Caco-2 (cell line): ENCODE measurements at regions not wholly inside any gene's neighbourhood (a gene's known extent, or its start where the extent isn't known, plus 50 kb on each side); places are given as distances from the start of the nearest gene placed in this dataset.

ENCODE experiments used
- BruUV-seq: library from RNA; stranded (reverse); fragments of 400-500 nt; replicated peaks from 2 replicates; lab custom pipeline; 2021; lab: Mats Ljungman, UMichigan
- CTCF ChIA-PET: fragments of 300-600 bp; sonication (Branson Sonifier 250); formaldehyde crosslinking; loops from one replicate; lab custom pipeline; 2022; ENCODE audit warnings: antibody characterized with exemption; lab: Charles Lee
- POLR2A ChIA-PET: fragments of 300-600 bp; sonication (Branson Sonifier 250); formaldehyde crosslinking; loops from one replicate; lab custom pipeline; 2022; ENCODE audit warnings: antibody characterized with exemption; lab: Charles Lee
- DNase-seq, 2 experiments: peaks; one replicate each; pipeline versions ENCODE4 v3.0.0 to v3.0.0-alpha.2; 2020 to 2022
- H3K27me3 ChIP-seq: replicated peaks from 2 replicates; pipeline ENCODE4 v1.6.0; 2011; ENCODE audit warnings: low read length; ENCODE audit not compliant: control insufficient read depth, insufficient read depth
- H3K36me3 ChIP-seq: 2 replicates; pipeline ENCODE4 v1.5.1; 2011; ENCODE audit warnings: low read length; ENCODE audit not compliant: control insufficient read depth, insufficient read depth
- H3K4me1 ChIP-seq: fragments of 250-450 bp; sonication (Bioruptor Pico); 2 replicates; pipeline ENCODE4 v1.5.1; 2020; ENCODE audit warnings: mild to moderate bottlenecking
- H3K4me3 ChIP-seq: 2 replicates; pipeline ENCODE4 v1.5.1; 2011; ENCODE audit warnings: low read depth, mild to moderate bottlenecking, control low read depth, low read length
- H3K9me3 ChIP-seq: fragments of 250-450 bp; sonication (Bioruptor Pico); 2 replicates; pipeline ENCODE4 v1.5.1; 2020; ENCODE audit warnings: mild to moderate bottlenecking, moderate library complexity
- H3K27ac Mint-ChIP-seq: one replicate; pipeline ENCODE4 v1.8.0; 2022; ENCODE audit warnings: mixed read lengths; ENCODE audit not compliant: unreplicated experiment
- H3K27me3 Mint-ChIP-seq: one replicate; pipeline ENCODE4 v1.8.0; 2022; ENCODE audit warnings: mixed read lengths; ENCODE audit not compliant: insufficient read depth, unreplicated experiment
- H3K36me3 Mint-ChIP-seq: one replicate; pipeline ENCODE4 v1.8.0; 2022; ENCODE audit warnings: mild to moderate bottlenecking, mixed read lengths; ENCODE audit not compliant: insufficient read depth, unreplicated experiment
- H3K4me1 Mint-ChIP-seq: one replicate; pipeline ENCODE4 v1.8.0; 2022; ENCODE audit warnings: low read depth, mixed read lengths; ENCODE audit not compliant: unreplicated experiment
- H3K4me3 Mint-ChIP-seq: one replicate; pipeline ENCODE4 v1.8.0; 2022; ENCODE audit warnings: mild to moderate bottlenecking, moderate library complexity, mixed read lengths; ENCODE audit not compliant: unreplicated experiment
- H3K9me3 Mint-ChIP-seq: one replicate; pipeline ENCODE4 v1.8.0; 2022; ENCODE audit warnings: mixed read lengths; ENCODE audit not compliant: unreplicated experiment
- intact Hi-C: fragments of 100-400 bp; cut with micrococcal nuclease; formaldehyde crosslinking; loops from one replicate; pipeline ENCODE4 v1.10.0; 2022; ENCODE audit not compliant: unreplicated experiment
- TF ChIP-seq, protein P1 (sequence below), 2 experiments: fragments of 200-600 bp in 1 of 2; IDR thresholded peaks; 1 replicate in 1 of 2; 2 replicates in 1 of 2; pipeline versions ENCODE4 v1.5.1 to v1.8.0; 2011 to 2022; ENCODE audit warnings: antibody characterized with exemption in 1 of 2, control low read depth in 1 of 2, inconsistent platforms in 1 of 2, low read depth in 1 of 2, low read length in 1 of 2, mild to moderate bottlenecking in 1 of 2, moderate library complexity in 1 of 2; ENCODE audit not compliant: insufficient read depth in 1 of 2, severe bottlenecking in 1 of 2, unreplicated experiment in 1 of 2

DNA sequence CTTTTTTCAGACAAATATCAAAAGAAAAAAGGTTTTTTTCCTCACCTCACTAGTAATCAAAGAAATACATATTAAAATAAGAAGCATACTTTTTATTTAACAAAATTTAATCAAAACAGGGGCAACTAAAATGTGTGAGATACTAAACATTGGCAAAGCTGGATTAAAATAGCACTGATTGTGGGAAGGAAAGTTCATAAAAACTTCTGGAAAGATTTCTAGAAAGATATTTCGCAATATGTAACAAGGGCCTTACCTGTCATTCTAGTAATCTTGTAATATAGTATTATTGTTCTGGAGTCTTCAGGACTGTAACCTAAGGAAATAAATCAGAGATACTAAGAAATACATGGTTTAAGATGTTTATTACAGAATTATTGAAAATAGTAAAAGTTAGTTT is 482.5 kb downstream of the SUCLA2 start:
- TF ChIP-seq, protein P1, sequence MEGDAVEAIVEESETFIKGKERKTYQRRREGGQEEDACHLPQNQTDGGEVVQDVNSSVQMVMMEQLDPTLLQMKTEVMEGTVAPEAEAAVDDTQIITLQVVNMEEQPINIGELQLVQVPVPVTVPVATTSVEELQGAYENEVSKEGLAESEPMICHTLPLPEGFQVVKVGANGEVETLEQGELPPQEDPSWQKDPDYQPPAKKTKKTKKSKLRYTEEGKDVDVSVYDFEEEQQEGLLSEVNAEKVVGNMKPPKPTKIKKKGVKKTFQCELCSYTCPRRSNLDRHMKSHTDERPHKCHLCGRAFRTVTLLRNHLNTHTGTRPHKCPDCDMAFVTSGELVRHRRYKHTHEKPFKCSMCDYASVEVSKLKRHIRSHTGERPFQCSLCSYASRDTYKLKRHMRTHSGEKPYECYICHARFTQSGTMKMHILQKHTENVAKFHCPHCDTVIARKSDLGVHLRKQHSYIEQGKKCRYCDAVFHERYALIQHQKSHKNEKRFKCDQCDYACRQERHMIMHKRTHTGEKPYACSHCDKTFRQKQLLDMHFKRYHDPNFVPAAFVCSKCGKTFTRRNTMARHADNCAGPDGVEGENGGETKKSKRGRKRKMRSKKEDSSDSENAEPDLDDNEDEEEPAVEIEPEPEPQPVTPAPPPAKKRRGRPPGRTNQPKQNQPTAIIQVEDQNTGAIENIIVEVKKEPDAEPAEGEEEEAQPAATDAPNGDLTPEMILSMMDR (IDR thresholded peaks at IDR 0.05; ENCODE audit: insufficient read depth in 1 of 2, low read depth in 1 of 2, low read length in 1 of 2, severe bottlenecking in 1 of 2, unreplicated experiment in 1 of 2) = no peak
- Mint-ChIP-seq H3K27ac (no peak overlapping the region), H3K27me3 (peaks cover 2% of the 10 kb centered on the region), H3K4me3 (no peak overlapping the region), H3K4me1 (no peaks in the 10 kb centered on the region), H3K36me3 (no peaks in the 10 kb centered on the region), H3K9me3 (peaks cover 16% of the 10 kb centered on the region)
- Histone ChIP-seq H3K9me3 (peaks cover 16% of the 10 kb centered on the region; the same call in 1 of the 2 replicates), H3K27me3 (no peaks in the 10 kb centered on the region), H3K4me3 (no peak overlapping the region), H3K4me1 (no peaks in the 10 kb centered on the region), H3K36me3 (no peaks in the 10 kb centered on the region)
- no TSS peak for BruUV-seq
- DNase-seq = no peak
- POLR2A ChIA-PET = no interaction called here
- CTCF ChIA-PET = no interaction called here
- intact Hi-C loops = no loop called here

- POLR2A ChIA-PET = no interaction called here
Measured at GRCh38 chr13:47511647-47512046, 489.4 kb downstream of the SUCLA2 start.

DNA sequence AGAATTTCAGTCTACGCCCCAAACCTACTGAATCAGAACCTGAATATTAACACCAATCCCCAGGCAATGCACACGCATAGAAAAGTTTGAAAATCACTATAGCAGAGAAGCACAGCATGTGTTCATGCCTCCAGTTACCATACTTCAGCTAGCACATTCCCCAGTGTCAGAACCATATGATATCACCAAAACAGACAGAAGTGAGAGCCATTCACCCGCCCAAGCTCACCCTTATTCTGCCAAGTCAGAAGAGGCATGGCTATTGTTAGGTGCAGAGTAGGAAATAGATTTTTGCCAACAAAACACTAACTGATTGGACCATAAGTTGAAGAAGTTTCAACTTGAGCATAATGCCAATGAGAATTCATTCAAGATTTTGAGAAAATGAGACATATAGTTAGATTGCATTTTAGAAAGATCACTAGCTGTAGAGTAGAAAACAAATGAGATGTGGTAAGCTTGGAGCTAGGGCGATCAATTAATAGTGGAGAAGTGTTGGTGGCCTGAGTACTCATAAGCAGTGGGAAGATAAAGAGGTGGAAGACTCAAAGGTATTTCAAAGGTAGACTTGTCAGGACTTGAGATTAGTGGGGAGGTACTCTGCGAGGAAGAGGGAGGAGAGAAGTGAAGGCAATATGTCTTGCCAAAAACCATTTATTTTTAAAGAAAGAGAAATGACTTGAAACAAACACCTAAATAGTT is 492.4 kb downstream of the SUCLA2 start:
- DNase-seq = no peak
- no TSS peak for BruUV-seq
- H3K36me3 Mint-ChIP-seq = no peaks in the 10 kb centered on the region
- POLR2A ChIA-PET = no interaction called here
- intact Hi-C loops = no loop called here
- no peak overlapping the region for H3K4me3 ChIP-seq
- TF ChIP-seq, protein P1 (IDR thresholded peaks at IDR 0.05; ENCODE audit: insufficient read depth in 1 of 2, low read depth in 1 of 2, low read length in 1 of 2, severe bottlenecking in 1 of 2, unreplicated experiment in 1 of 2) = no peak
- H3K9me3 Mint-ChIP-seq = no peaks in the 10 kb centered on the region
- no peaks in the 10 kb centered on the region for H3K36me3 ChIP-seq
- peaks cover 4% of the 10 kb centered on the region for H3K27me3 Mint-ChIP-seq
- no peaks in the 10 kb centered on the region for H3K27me3 ChIP-seq
- CTCF ChIA-PET = no interaction called here
- no peak overlapping the region for H3K4me3 Mint-ChIP-seq
- H3K9me3 ChIP-seq = no peaks in the 10 kb centered on the region
- no peaks in the 10 kb centered on the region for H3K4me1 Mint-ChIP-seq
- H3K27ac Mint-ChIP-seq = no peak overlapping the region
- no peaks in the 10 kb centered on the region for H3K4me1 ChIP-seq

More at GRCh38 chr13:47511647-47512046, 489.4 kb downstream of the SUCLA2 start:
- Mint-ChIP-seq H3K27ac (no peak overlapping the region), H3K9me3 (peaks cover 16% of the 10 kb centered on the region), H3K27me3 (peaks cover 6% of the 10 kb centered on the region), H3K36me3 (no peaks in the 10 kb centered on the region), H3K4me3 (no peak overlapping the region), H3K4me1 (no peaks in the 10 kb centered on the region)
- intact Hi-C loops = no loop called here
- BruUV-seq = no TSS peak
- no peak for DNase-seq
- Histone ChIP-seq H3K9me3 (peaks cover 16% of the 10 kb centered on the region; the same call in 1 of the 2 replicates), H3K4me1 (no peaks in the 10 kb centered on the region), H3K36me3 (no peaks in the 10 kb centered on the region), H3K27me3 (no peaks in the 10 kb centered on the region), H3K4me3 (no peak overlapping the region)
- TF ChIP-seq, protein P1 (IDR thresholded peaks at IDR 0.05; ENCODE audit: insufficient read depth in 1 of 2, low read depth in 1 of 2, low read length in 1 of 2, severe bottlenecking in 1 of 2, unreplicated experiment in 1 of 2) = no peak
- CTCF ChIA-PET = no interaction called here
